ENCODE measurements at regions not wholly inside any gene's neighbourhood (a gene's known extent, or its start where the extent isn't known, plus 50 kb on each side); places are given as distances from the start of the nearest gene placed in this dataset.

- no peak for TF ChIP-seq CHD4 (IDR thresholded peaks at IDR 0.05)
- TF ChIP-seq EGR1 (IDR thresholded peaks at IDR 0.05; ENCODE audit: borderline replicate concordance in 1 of 2, low read depth in 2 of 2, low read length in 2 of 2): no peak
- TF ChIP-seq TAF1 (IDR thresholded peaks at IDR 0.05; ENCODE audit: borderline replicate concordance, low read depth, low read length): no peak
- TF ChIP-seq IRF4 (IDR thresholded peaks at IDR 0.05; ENCODE audit: low read depth, low read length): no peak
- TF ChIP-seq ZBTB40 (IDR thresholded peaks at IDR 0.05; ENCODE audit: borderline replicate concordance): no peak
- no peak for TF ChIP-seq MYC (IDR thresholded peaks at IDR 0.05; ENCODE audit: insufficient read depth, insufficient read length, insufficient replicate concordance, low read length, severe bottlenecking)
Observed at GRCh38 chr12:47481041-47481440, 224.8 kb downstream of the RPAP3 start.

Measured in GM12878 (cell line).